Body of pancreas (tissue), 4 donors: ENCODE measurements at regions not wholly inside any gene's neighbourhood (a gene's known extent, or its start where the extent isn't known, plus 50 kb on each side); places are given as distances from the start of the nearest gene placed in this dataset.

Source experiments
- CTCF ChIP-seq, 7 experiments: fragments of 450-650 bp in 4 of 7; fragments of 200-600 bp in 3 of 7; sonication (generic) in 3 of 7; IDR thresholded peaks; one replicate each; pipeline ENCODE4 v1.5.1; 2016 to 2019; ENCODE audit warnings: antibody characterized with exemption in 7 of 7
- POLR2A ChIP-seq, 3 donors: fragments of 450-650 bp; IDR thresholded peaks; one replicate each; pipeline ENCODE4 v1.6.1; 2016; ENCODE audit warnings: antibody characterized with exemption in 3 of 3, mild to moderate bottlenecking in 2 of 3

DNA sequence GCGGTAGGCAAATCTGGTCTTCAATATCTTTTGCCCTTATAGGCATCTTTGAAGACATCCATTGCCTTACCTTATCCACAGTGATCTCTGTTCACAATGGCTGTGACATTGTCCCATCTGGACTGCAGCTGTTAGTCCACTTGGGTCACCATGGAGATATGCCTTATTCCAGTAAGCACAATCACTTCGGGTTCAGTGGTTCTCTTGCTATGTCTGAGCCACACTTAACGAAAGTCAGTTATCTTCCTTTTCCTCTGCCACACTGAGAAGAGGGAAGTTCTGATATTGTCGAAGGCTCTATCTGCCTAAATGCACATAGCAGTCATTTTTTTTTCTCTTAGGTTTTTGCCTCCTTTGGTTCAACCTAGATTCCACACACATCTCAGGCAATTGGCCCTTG is 119.0 kb upstream of the SATB1 start:
- no peak for TF ChIP-seq CTCF (IDR thresholded peaks at IDR 0.05)
- TF ChIP-seq POLR2A (IDR thresholded peaks at IDR 0.05), result no peak
